ENCODE measurements at regions not wholly inside any gene's neighbourhood (a gene's known extent, or its start where the extent isn't known, plus 50 kb on each side); places are given as distances from the start of the nearest gene placed in this dataset.

DNA sequence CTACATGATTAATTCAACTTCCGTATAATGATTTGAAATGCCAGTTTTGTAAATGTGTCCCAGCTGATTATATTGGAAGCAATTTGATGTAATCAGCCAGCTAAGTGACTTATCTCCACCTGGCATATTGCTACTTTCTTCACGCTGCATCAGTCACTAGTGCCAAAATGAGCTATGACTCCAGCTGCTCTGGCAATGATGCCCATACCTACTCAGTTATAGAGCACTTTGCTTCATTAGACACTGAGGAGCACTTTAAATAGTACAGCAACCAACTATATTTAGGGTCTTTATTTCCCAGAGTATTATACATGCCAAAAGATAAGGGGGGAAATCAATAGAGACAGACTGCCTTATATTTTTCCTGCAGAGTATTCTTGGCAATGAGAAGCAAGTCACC is 67.9 kb upstream of the LIN7A start:
- no peak overlapping the region for H3K27ac ChIP-seq (ENCODE audit: low read depth, low read length)
- H2AFZ ChIP-seq (ENCODE audit: low read depth, low read length), result no peak overlapping the region
- no peak overlapping the region for H3K4me3 ChIP-seq (ENCODE audit: insufficient read depth, low read depth, low read length)
- Mint-ChIP-seq H3K4me1 (ENCODE audit: low read depth, unreplicated experiment) (no peaks in the 10 kb centered on the region), H3K27me3 (ENCODE audit: low read depth, unreplicated experiment) (no peaks in the 10 kb centered on the region), H3K27ac (ENCODE audit: unreplicated experiment) (no peak overlapping the region), H3K4me3 (ENCODE audit: unreplicated experiment) (no peak overlapping the region), H3K9me3 (ENCODE audit: unreplicated experiment) (peaks cover 3% of the 10 kb centered on the region), H3K36me3 (ENCODE audit: low read depth, unreplicated experiment) (no peaks in the 10 kb centered on the region)
- no peaks in the 10 kb centered on the region for H3K9me3 ChIP-seq (ENCODE audit: insufficient read depth, low read depth, low read length)
- no peak overlapping the region for H3K9ac ChIP-seq (ENCODE audit: low read length)
- H3K36me3 ChIP-seq (ENCODE audit: insufficient read depth, low read length), result no peaks in the 10 kb centered on the region
- DNase-seq (ENCODE audit: low read depth), result no peak
- no peak for TF ChIP-seq EZH2 (IDR thresholded peaks at IDR 0.05; ENCODE audit: insufficient read depth, low read length)
- TF ChIP-seq, protein P1, sequence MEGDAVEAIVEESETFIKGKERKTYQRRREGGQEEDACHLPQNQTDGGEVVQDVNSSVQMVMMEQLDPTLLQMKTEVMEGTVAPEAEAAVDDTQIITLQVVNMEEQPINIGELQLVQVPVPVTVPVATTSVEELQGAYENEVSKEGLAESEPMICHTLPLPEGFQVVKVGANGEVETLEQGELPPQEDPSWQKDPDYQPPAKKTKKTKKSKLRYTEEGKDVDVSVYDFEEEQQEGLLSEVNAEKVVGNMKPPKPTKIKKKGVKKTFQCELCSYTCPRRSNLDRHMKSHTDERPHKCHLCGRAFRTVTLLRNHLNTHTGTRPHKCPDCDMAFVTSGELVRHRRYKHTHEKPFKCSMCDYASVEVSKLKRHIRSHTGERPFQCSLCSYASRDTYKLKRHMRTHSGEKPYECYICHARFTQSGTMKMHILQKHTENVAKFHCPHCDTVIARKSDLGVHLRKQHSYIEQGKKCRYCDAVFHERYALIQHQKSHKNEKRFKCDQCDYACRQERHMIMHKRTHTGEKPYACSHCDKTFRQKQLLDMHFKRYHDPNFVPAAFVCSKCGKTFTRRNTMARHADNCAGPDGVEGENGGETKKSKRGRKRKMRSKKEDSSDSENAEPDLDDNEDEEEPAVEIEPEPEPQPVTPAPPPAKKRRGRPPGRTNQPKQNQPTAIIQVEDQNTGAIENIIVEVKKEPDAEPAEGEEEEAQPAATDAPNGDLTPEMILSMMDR (IDR thresholded peaks at IDR 0.05; ENCODE audit: insufficient read depth, low read depth, low read length), result no peak
- FAIRE-seq, result no peak
- H3K4me1 ChIP-seq (ENCODE audit: insufficient read depth, low read length), result no peaks in the 10 kb centered on the region
- no peaks in the 10 kb centered on the region for H3K27me3 ChIP-seq (ENCODE audit: insufficient read depth, low read length)
- H3K79me2 ChIP-seq (ENCODE audit: insufficient read depth, low read length), result no peaks in the 10 kb centered on the region
- no peak overlapping the region for H3K4me2 ChIP-seq (ENCODE audit: low read length)
- H4K20me1 ChIP-seq (ENCODE audit: insufficient read depth, low read length), result no peaks in the 10 kb centered on the region

DNA sequence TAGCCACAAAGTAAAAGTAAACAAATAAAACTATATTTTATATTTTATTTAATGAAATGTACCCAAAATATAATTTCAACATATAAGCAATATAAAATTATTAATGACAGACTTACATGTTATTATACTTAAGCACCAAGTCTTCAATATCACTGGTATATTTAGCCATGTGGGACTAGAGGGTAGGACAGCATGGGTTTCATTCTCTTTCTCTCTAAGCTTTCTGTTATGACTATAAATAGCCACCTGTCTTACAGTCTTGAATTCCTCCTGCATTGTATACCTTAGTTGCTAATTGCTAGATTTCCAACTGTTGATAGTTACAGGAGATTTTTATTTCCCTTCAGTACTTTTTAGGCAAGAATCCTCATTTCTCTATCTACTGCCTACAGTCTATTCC is 63.1 kb upstream of the LIN7A start:
- Histone ChIP-seq H3K27ac (ENCODE audit: low read depth, low read length) (no peak overlapping the region), H3K4me3 (ENCODE audit: insufficient read depth, low read depth, low read length) (no peak overlapping the region), H3K9me3 (ENCODE audit: insufficient read depth, low read depth, low read length) (no peaks in the 10 kb centered on the region), H3K4me1 (ENCODE audit: insufficient read depth, low read length) (no peaks in the 10 kb centered on the region), H3K27me3 (ENCODE audit: insufficient read depth, low read length) (no peaks in the 10 kb centered on the region), H4K20me1 (ENCODE audit: insufficient read depth, low read length) (no peaks in the 10 kb centered on the region), H3K9ac (ENCODE audit: low read length) (no peak overlapping the region), H3K36me3 (ENCODE audit: insufficient read depth, low read length) (no peaks in the 10 kb centered on the region), H3K79me2 (ENCODE audit: insufficient read depth, low read length) (no peaks in the 10 kb centered on the region), H2AFZ (ENCODE audit: low read depth, low read length) (no peak overlapping the region), H3K4me2 (ENCODE audit: low read length) (no peak overlapping the region)
- no peak for DNase-seq (ENCODE audit: low read depth)
- H3K27me3 Mint-ChIP-seq (ENCODE audit: low read depth, unreplicated experiment), result no peaks in the 10 kb centered on the region
- no peaks in the 10 kb centered on the region for H3K4me1 Mint-ChIP-seq (ENCODE audit: low read depth, unreplicated experiment)
- no peak for FAIRE-seq
- no peak overlapping the region for H3K27ac Mint-ChIP-seq (ENCODE audit: unreplicated experiment)
- H3K4me3 Mint-ChIP-seq (ENCODE audit: unreplicated experiment), result no peak overlapping the region
- H3K36me3 Mint-ChIP-seq (ENCODE audit: low read depth, unreplicated experiment), result no peaks in the 10 kb centered on the region
- no peak for TF ChIP-seq EZH2 (IDR thresholded peaks at IDR 0.05; ENCODE audit: insufficient read depth, low read length)
- TF ChIP-seq, protein P1 (IDR thresholded peaks at IDR 0.05; ENCODE audit: insufficient read depth, low read depth, low read length), result no peak
- H3K9me3 Mint-ChIP-seq (ENCODE audit: unreplicated experiment), result peaks cover 3% of the 10 kb centered on the region

DNA sequence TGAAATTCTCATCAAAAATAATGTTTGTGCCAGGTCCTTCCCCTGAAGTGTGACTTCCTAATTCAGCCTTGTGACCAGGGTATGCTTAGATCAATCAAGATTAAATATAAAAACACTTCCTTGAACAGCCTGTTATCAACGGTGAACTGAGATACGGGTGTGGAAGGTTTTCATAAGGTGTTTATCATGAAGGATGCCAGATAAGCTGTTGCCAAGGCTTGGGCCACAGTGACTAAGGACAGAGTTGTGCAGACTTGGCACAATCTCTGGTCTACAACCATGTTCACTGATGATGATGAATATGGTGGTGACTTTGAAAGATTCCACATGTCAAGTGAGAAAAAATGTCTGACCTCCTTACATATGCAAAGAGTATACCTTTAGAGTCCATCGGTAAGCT is 51.3 kb upstream of the LIN7A start:
- Histone ChIP-seq H3K27me3 (ENCODE audit: insufficient read depth, low read length) (no peaks in the 10 kb centered on the region), H2AFZ (ENCODE audit: low read depth, low read length) (no peak overlapping the region), H3K36me3 (ENCODE audit: insufficient read depth, low read length) (no peaks in the 10 kb centered on the region), H3K27ac (ENCODE audit: low read depth, low read length) (no peak overlapping the region), H3K4me1 (ENCODE audit: insufficient read depth, low read length) (no peaks in the 10 kb centered on the region), H3K4me2 (ENCODE audit: low read length) (no peak overlapping the region), H3K4me3 (ENCODE audit: insufficient read depth, low read depth, low read length) (no peak overlapping the region), H3K79me2 (ENCODE audit: insufficient read depth, low read length) (no peaks in the 10 kb centered on the region), H3K9ac (ENCODE audit: low read length) (no peak overlapping the region), H3K9me3 (ENCODE audit: insufficient read depth, low read depth, low read length) (no peaks in the 10 kb centered on the region), H4K20me1 (ENCODE audit: insufficient read depth, low read length) (no peaks in the 10 kb centered on the region)
- TF ChIP-seq, protein P1 (IDR thresholded peaks at IDR 0.05; ENCODE audit: insufficient read depth, low read depth, low read length), result no peak
- no peak for TF ChIP-seq EZH2 (IDR thresholded peaks at IDR 0.05; ENCODE audit: insufficient read depth, low read length)
- no peak overlapping the region for H3K4me3 Mint-ChIP-seq (ENCODE audit: unreplicated experiment)
- H3K27me3 Mint-ChIP-seq (ENCODE audit: low read depth, unreplicated experiment), result no peaks in the 10 kb centered on the region
- DNase-seq (ENCODE audit: low read depth) (peak; percentile 57), FAIRE-seq (no peak)
- H3K9me3 Mint-ChIP-seq (ENCODE audit: unreplicated experiment), result peaks cover 4% of the 10 kb centered on the region
- H3K27ac Mint-ChIP-seq (ENCODE audit: unreplicated experiment), result no peak overlapping the region
- no peaks in the 10 kb centered on the region for H3K36me3 Mint-ChIP-seq (ENCODE audit: low read depth, unreplicated experiment)
- no peaks in the 10 kb centered on the region for H3K4me1 Mint-ChIP-seq (ENCODE audit: low read depth, unreplicated experiment)

Measured in astrocyte (in vitro differentiated cells and primary cell).